ENCODE measurements at regions not wholly inside any gene's neighbourhood (a gene's known extent, or its start where the extent isn't known, plus 50 kb on each side); places are given as distances from the start of the nearest gene placed in this dataset.

- TF ChIP-seq CTCF (IDR thresholded peaks at IDR 0.05) (no peak), POLR2AphosphoS5 (IDR thresholded peaks at IDR 0.05) (no peak), POLR2A (IDR thresholded peaks at IDR 0.05) (no peak)
Measured at GRCh38 chr9:73067074-73067473, 84.6 kb upstream of the ANXA1 start.
